Naive thymus-derived CD4-positive, alpha-beta T cell (primary cell): ENCODE measurements at regions not wholly inside any gene's neighbourhood (a gene's known extent, or its start where the extent isn't known, plus 50 kb on each side); places are given as distances from the start of the nearest gene placed in this dataset.
"Not testable (repeated sequence)": the region's sequence is repeated elsewhere in the genome, so short reads cannot be mapped to it uniquely, and the experiment has no call there.

ENCODE experiments used
- ATAC-seq: fragments of 150-1000 bp; cut with Tn5 transposase; 2 replicates; pipeline ENCODE4 v1.10.0; 2021; ENCODE audit warnings: mild to moderate bottlenecking, moderate library complexity
- CTCF ChIA-PET: fragments of 350-600 bp; sonication (Branson Sonifier 250); formaldehyde crosslinking; loops from one replicate; lab custom pipeline; 2021; ENCODE audit warnings: antibody characterized with exemption; lab: Charles Lee
- POLR2A ChIA-PET: fragments of 350-600 bp; sonication (Branson Sonifier 250); formaldehyde crosslinking; loops from one replicate; lab custom pipeline; 2021; ENCODE audit warnings: antibody characterized with exemption, inconsistent platforms; lab: Charles Lee
- DNase-seq, 9 donors: peaks; one replicate each; pipeline versions ENCODE4 v3.0.0 to v3.0.0-alpha.2; 2020 to 2022; ENCODE audit warnings: mixed read lengths in 1 of 9
- H3K27ac ChIP-seq: one replicate; pipeline ENCODE4 v1.7.0; 2013; ENCODE audit warnings: mild to moderate bottlenecking, low read depth, low read length, moderate library complexity
- H3K27me3 ChIP-seq, 2 donors: one replicate each; pipeline ENCODE4 v1.7.0; 2013; ENCODE audit warnings: low read length in 2 of 2, mild to moderate bottlenecking in 2 of 2, moderate library complexity in 2 of 2; ENCODE audit not compliant: control insufficient read depth in 2 of 2, insufficient read depth in 2 of 2
- H3K36me3 ChIP-seq, 3 experiments: 1 replicate in 2 of 3; 2 replicates in 1 of 3; pipeline ENCODE4 v1.7.0; 2013; ENCODE audit warnings: low read length in 3 of 3, mild to moderate bottlenecking in 3 of 3, moderate library complexity in 1 of 3; ENCODE audit not compliant: insufficient read depth in 3 of 3, control insufficient read depth in 2 of 3
- H3K4me1 ChIP-seq, 2 donors: one replicate each; pipeline ENCODE4 v1.7.0; 2013; ENCODE audit warnings: low read length in 2 of 2, mild to moderate bottlenecking in 2 of 2, moderate library complexity in 1 of 2; ENCODE audit not compliant: control insufficient read depth in 2 of 2, insufficient read depth in 2 of 2
- H3K4me3 ChIP-seq: 2 replicates; pipeline ENCODE4 v1.7.0; 2013; ENCODE audit warnings: mild to moderate bottlenecking, low read length
- H3K9me3 ChIP-seq, 3 experiments: 1 replicate in 2 of 3; 2 replicates in 1 of 3; pipeline ENCODE4 v1.7.0; 2013; ENCODE audit warnings: low read length in 3 of 3; ENCODE audit not compliant: control insufficient read depth in 2 of 3
- H3K27ac Mint-ChIP-seq, 9 donors: one replicate each; pipeline ENCODE4 v1.8.0; 2020 to 2022; ENCODE audit warnings: mixed read lengths in 9 of 9, mild to moderate bottlenecking in 8 of 9, moderate library complexity in 5 of 9, inconsistent platforms in 2 of 9
- H3K27me3 Mint-ChIP-seq, 5 donors: one replicate each; pipeline ENCODE4 v1.8.0; 2021 to 2022; ENCODE audit warnings: mixed read lengths in 5 of 5, mild to moderate bottlenecking in 1 of 5
- H3K36me3 Mint-ChIP-seq, 5 donors: one replicate each; pipeline ENCODE4 v1.8.0; 2020 to 2022; ENCODE audit warnings: mixed read lengths in 5 of 5, mild to moderate bottlenecking in 3 of 5, inconsistent platforms in 1 of 5
- H3K4me1 Mint-ChIP-seq, 7 donors: one replicate each; pipeline ENCODE4 v1.8.0; 2020 to 2022; ENCODE audit warnings: mixed read lengths in 7 of 7, mild to moderate bottlenecking in 3 of 7, inconsistent platforms in 1 of 7
- H3K4me3 Mint-ChIP-seq, 10 donors: one replicate each; pipeline ENCODE4 v1.8.0; 2020 to 2022; ENCODE audit warnings: mild to moderate bottlenecking in 10 of 10, mixed read lengths in 10 of 10, moderate library complexity in 6 of 10, inconsistent platforms in 2 of 10
- H3K9me3 Mint-ChIP-seq, 11 donors: one replicate each; pipeline ENCODE4 v1.8.0; 2020 to 2022; ENCODE audit warnings: mixed read lengths in 11 of 11, mild to moderate bottlenecking in 4 of 11, inconsistent platforms in 1 of 11, moderate library complexity in 1 of 11
- intact Hi-C, 2 donors: fragments of 100-400 bp; cut with micrococcal nuclease; formaldehyde crosslinking; loops; one replicate each; pipeline ENCODE4 v1.15.1; 2023

DNA sequence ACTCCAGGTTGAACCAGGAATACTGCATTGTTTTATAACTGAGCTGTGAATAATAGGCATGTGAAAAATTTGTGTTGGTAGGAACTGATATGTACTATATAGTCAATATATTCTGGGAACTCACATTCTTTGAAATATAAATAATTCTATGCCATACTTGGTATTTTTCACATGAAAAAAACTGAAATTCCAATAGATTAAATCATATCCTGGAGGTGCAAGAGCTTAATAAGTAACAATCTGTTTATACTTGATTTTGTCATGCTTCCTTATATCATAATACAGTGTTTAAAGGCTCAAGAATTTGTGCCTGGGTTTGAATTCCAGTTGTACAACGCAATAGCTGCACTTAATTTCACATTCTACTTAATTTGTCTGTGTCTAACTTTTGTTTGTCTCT lies 387.0 kb downstream of the USP25 start:
- peaks cover 0 to 14% (median 5%) of the 10 kb centered on the region in 11 donors for H3K9me3 Mint-ChIP-seq
- H3K4me1 Mint-ChIP-seq = no peaks in the 10 kb centered on the region
- H3K27me3 Mint-ChIP-seq = no peaks in the 10 kb centered on the region
- H3K4me3 ChIP-seq = no peak overlapping the region
- DNase-seq (no peak), ATAC-seq (no peak)
- intact Hi-C loops = no loop called here
- H3K27ac ChIP-seq = no peak overlapping the region
- no peaks in the 10 kb centered on the region for H3K36me3 ChIP-seq
- ChIA-PET CTCF (no interaction called here), POLR2A (no interaction called here)
- no peak overlapping the region for H3K4me3 Mint-ChIP-seq
- H3K9me3 ChIP-seq = no peaks in the 10 kb centered on the region
- H3K36me3 Mint-ChIP-seq = no peaks in the 10 kb centered on the region
- no peaks in the 10 kb centered on the region for H3K27me3 ChIP-seq
- H3K27ac Mint-ChIP-seq = no peak overlapping the region
- no peaks in the 10 kb centered on the region for H3K4me1 ChIP-seq

DNA sequence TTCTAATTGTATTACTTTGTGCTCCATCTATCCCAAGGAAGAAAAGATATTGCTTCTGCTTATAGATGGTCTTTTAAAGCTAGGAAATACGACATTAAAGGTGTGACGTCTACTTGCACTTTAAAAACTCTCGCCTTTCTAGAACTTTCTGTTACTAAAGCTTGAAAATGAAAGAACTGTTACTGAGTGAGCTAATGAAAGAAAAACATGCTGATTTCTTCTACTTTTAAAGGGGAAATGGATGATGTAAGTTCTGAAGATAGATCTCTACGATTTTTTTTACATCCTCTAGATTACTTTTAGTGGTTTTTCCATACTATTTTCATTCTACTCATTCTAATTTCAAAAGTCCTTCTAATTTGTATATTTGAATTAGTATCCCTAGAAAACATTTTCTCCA lies 387.5 kb downstream of the USP25 start:
- H3K9me3 Mint-ChIP-seq = peaks cover 0 to 14% (median 5%) of the 10 kb centered on the region in 11 donors
- DNase-seq (no peak), ATAC-seq (no peak)
- no peaks in the 10 kb centered on the region for H3K4me1 Mint-ChIP-seq
- Histone ChIP-seq H3K4me3 (no peak overlapping the region), H3K36me3 (no peaks in the 10 kb centered on the region), H3K4me1 (no peaks in the 10 kb centered on the region), H3K27me3 (no peaks in the 10 kb centered on the region), H3K27ac (no peak overlapping the region), H3K9me3 (no peaks in the 10 kb centered on the region)
- H3K4me3 Mint-ChIP-seq = no peak overlapping the region
- H3K27ac Mint-ChIP-seq = no peak overlapping the region
- intact Hi-C loops = no loop called here
- H3K36me3 Mint-ChIP-seq = no peaks in the 10 kb centered on the region
- ChIA-PET CTCF (no interaction called here), POLR2A (no interaction called here)
- no peaks in the 10 kb centered on the region for H3K27me3 Mint-ChIP-seq

DNA sequence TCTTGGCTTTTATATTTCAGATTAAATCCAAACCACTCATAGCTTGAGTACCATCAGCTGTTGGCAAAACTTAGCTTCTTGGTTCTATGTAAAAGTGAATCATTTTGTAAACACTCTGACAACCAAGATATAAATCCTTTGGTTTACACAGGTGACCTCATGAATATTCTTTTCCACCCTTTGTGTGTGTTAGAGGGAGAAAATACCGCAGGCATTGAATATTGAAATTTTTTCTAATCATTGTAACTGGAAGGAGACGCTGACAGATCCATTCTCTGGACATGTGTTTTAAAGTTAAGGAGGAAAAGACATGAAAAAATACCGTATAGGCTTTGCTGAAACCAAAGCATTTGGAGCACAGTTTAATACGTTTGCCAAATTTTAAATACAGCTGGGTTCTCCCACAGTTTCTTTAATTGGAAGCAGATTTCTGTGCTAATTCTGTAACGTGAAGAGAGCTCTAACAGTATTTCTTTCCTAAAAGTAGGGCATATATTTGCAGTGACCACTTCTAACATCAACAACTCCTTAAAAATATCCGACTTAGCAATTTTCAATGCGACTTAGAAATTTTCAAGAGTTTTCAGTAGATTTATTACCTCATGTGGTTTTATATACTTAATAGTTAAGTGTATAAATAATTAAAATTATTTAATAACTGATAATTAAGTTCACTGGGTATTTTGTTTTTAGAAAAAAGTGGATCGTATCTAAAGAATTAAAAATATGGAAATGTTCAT lies 388.2 kb downstream of the USP25 start:
- CTCF ChIA-PET = no interaction called here
- Mint-ChIP-seq H3K27me3 (no peaks in the 10 kb centered on the region), H3K27ac (no peak overlapping the region), H3K36me3 (no peaks in the 10 kb centered on the region), H3K4me3 (no peak overlapping the region), H3K9me3 (peaks cover 0 to 12% (median 4%) of the 10 kb centered on the region in 11 donors), H3K4me1 (no peaks in the 10 kb centered on the region)
- Histone ChIP-seq H3K27me3 (no peaks in the 10 kb centered on the region), H3K4me3 (no peak overlapping the region), H3K4me1 (no peaks in the 10 kb centered on the region), H3K9me3 (no peaks in the 10 kb centered on the region), H3K36me3 (no peaks in the 10 kb centered on the region), H3K27ac (no peak overlapping the region)
- DNase-seq (no peak), ATAC-seq (no peak)
- intact Hi-C loops = no loop called here
- POLR2A ChIA-PET = no interaction called here

GRCh38 chr21:16124378-16125138 lies 394.8 kb downstream of the USP25 start:
- no peak overlapping the region for H3K4me3 Mint-ChIP-seq
- Histone ChIP-seq H3K4me3 (no peak overlapping the region), H3K9me3 (no peaks in the 10 kb centered on the region), H3K27me3 (no peaks in the 10 kb centered on the region), H3K4me1 (no peaks in the 10 kb centered on the region), H3K36me3 (no peaks in the 10 kb centered on the region), H3K27ac (no peak overlapping the region)
- intact Hi-C loops = no loop called here
- ATAC-seq = no peak
- H3K27me3 Mint-ChIP-seq = no peaks in the 10 kb centered on the region
- H3K4me1 Mint-ChIP-seq = no peaks in the 10 kb centered on the region
- H3K27ac Mint-ChIP-seq = no peak overlapping the region
- peaks cover 0 to 7% (median 0%) of the 10 kb centered on the region in 11 donors for H3K9me3 Mint-ChIP-seq
- CTCF ChIA-PET = no interaction called here
- POLR2A ChIA-PET = no interaction called here
- no peaks in the 10 kb centered on the region for H3K36me3 Mint-ChIP-seq
- no peak for DNase-seq

- H3K27me3 Mint-ChIP-seq = no peaks in the 10 kb centered on the region
Observed at GRCh38 chr21:16125274-16125673, 395.5 kb downstream of the USP25 start.

DNA sequence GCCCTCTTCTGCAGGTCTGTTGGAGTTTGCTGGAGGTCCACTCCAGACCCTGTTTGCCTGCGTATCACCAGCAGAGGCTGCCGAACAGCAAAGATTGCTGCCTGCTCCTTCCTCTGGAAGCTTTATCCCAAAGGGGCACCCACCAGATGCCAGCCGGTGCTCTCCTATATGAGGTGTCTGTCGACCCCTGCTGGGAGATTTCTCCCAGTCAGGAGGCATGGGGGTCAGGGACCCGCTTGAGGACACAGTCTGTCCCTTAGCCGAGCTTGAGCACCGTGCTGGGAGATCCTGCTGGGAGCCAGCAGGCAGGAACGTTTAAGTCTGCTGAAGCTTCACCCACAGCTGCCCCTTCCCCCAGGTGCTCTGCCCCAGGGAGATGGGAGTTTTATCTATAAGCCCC lies 402.7 kb downstream of the USP25 start:
- DNase-seq, POLR2A ChIA-PET, H3K4me1 Mint-ChIP-seq, intact Hi-C loops, H3K36me3 ChIP-seq, H3K4me1 ChIP-seq, CTCF ChIA-PET, H3K4me3 ChIP-seq, H3K27me3 Mint-ChIP-seq, H3K9me3 ChIP-seq, H3K27me3 ChIP-seq, H3K27ac Mint-ChIP-seq, ATAC-seq, H3K36me3 Mint-ChIP-seq, H3K27ac ChIP-seq, H3K4me3 Mint-ChIP-seq: not testable (repeated sequence)
- peaks cover 0 to 20% (median 11%) of the 10 kb centered on the region in 11 donors for H3K9me3 Mint-ChIP-seq

More at GRCh38 chr21:16125274-16125673, 395.5 kb downstream of the USP25 start:
- Histone ChIP-seq H3K36me3 (no peaks in the 10 kb centered on the region), H3K27me3 (no peaks in the 10 kb centered on the region), H3K4me3 (no peak overlapping the region), H3K4me1 (no peaks in the 10 kb centered on the region), H3K9me3 (no peaks in the 10 kb centered on the region), H3K27ac (no peak overlapping the region)
- H3K9me3 Mint-ChIP-seq = peaks cover 0 to 11% (median 3%) of the 10 kb centered on the region in 11 donors
- no peaks in the 10 kb centered on the region for H3K4me1 Mint-ChIP-seq
- no peak overlapping the region for H3K27ac Mint-ChIP-seq
- DNase-seq (no peak), ATAC-seq (no peak)
- CTCF ChIA-PET = no interaction called here
- no peak overlapping the region for H3K4me3 Mint-ChIP-seq
- intact Hi-C loops = no loop called here
- H3K36me3 Mint-ChIP-seq = no peaks in the 10 kb centered on the region
- POLR2A ChIA-PET = no interaction called here

- Histone ChIP-seq H3K4me3 (no peak overlapping the region), H3K27me3 (no peaks in the 10 kb centered on the region), H3K4me1 (no peaks in the 10 kb centered on the region), H3K27ac (no peak overlapping the region), H3K9me3 (no peaks in the 10 kb centered on the region), H3K36me3 (no peaks in the 10 kb centered on the region)
- Mint-ChIP-seq H3K27ac (no peak overlapping the region), H3K36me3 (peaks cover 0 to 5% (median 0%) of the 10 kb centered on the region in 5 donors), H3K4me1 (no peaks in the 10 kb centered on the region), H3K9me3 (peaks cover 0 to 20% (median 9%) of the 10 kb centered on the region in 11 donors), H3K4me3 (no peak overlapping the region), H3K27me3 (peaks cover 0 to 4% (median 0%) of the 10 kb centered on the region in 5 donors)
- DNase-seq (no peak), ATAC-seq (no peak)
- intact Hi-C loops = no loop called here
- CTCF ChIA-PET = no interaction called here
- POLR2A ChIA-PET = no interaction called here
Observed at GRCh38 chr21:16133248-16133647, 403.5 kb downstream of the USP25 start.
